ENCODE measurements at regions not wholly inside any gene's neighbourhood (a gene's known extent, or its start where the extent isn't known, plus 50 kb on each side); places are given as distances from the start of the nearest gene placed in this dataset.

GRCh38 chr16:80045861-80046260, 445.3 kb upstream of the MAF start:
- no peak for TF ChIP-seq CTCF (conservative IDR thresholded peaks at IDR 0.05; ENCODE audit: low read depth, low read length)
- TF ChIP-seq EZH2 (IDR thresholded peaks at IDR 0.05; ENCODE audit: borderline replicate concordance, low read depth, low read length, poor library complexity, severe bottlenecking), result no peak
